ENCODE measurements at regions not wholly inside any gene's neighbourhood (a gene's known extent, or its start where the extent isn't known, plus 50 kb on each side); places are given as distances from the start of the nearest gene placed in this dataset.
A peak's percentile ranks its signal among the peaks of the same experiment; 100 is the strongest.
"Not testable (repeated sequence)": the region's sequence is repeated elsewhere in the genome, so short reads cannot be mapped to it uniquely, and the experiment has no call there.

- Mint-ChIP-seq H3K4me1 (peaks cover 15% of the 10 kb centered on the region), H3K4me3 (no peak overlapping the region), H3K27ac (no peak overlapping the region), H3K27me3 (ENCODE audit: low read depth) (no peaks in the 10 kb centered on the region), H3K36me3 (no peaks in the 10 kb centered on the region), H3K9me3 (peaks cover 10% of the 10 kb centered on the region)
- DNase-seq (ENCODE audit: low spot score in 2 of 2, unreplicated experiment in 2 of 2): no peak
- no peak for TF ChIP-seq CTCF (IDR thresholded peaks at IDR 0.05; ENCODE audit: unreplicated experiment)
These were observed 275.3 kb downstream of the CCER1 start for GRCh38 chr12:90679674-90680073.

- Mint-ChIP-seq H3K36me3 (no peaks in the 10 kb centered on the region), H3K27ac (peak overlapping the region; percentile 4), H3K4me1 (peaks cover 15% of the 10 kb centered on the region), H3K27me3 (ENCODE audit: low read depth) (no peaks in the 10 kb centered on the region), H3K4me3 (no peak overlapping the region), H3K9me3 (peaks cover 10% of the 10 kb centered on the region)
- DNase-seq (ENCODE audit: low spot score in 2 of 2, unreplicated experiment in 2 of 2): no peak
- TF ChIP-seq CTCF (IDR thresholded peaks at IDR 0.05; ENCODE audit: unreplicated experiment): no peak
These were observed 277.4 kb downstream of the CCER1 start for GRCh38 chr12:90677552-90677951.

- Mint-ChIP-seq H3K9me3 (peaks cover 10% of the 10 kb centered on the region), H3K4me3 (no peak overlapping the region), H3K4me1 (peaks cover 20% of the 10 kb centered on the region), H3K36me3 (no peaks in the 10 kb centered on the region), H3K27me3 (ENCODE audit: low read depth) (no peaks in the 10 kb centered on the region), H3K27ac (peak overlapping the region; percentile 4)
- DNase-seq (ENCODE audit: low spot score in 2 of 2, unreplicated experiment in 2 of 2): no peak
- no peak for TF ChIP-seq CTCF (IDR thresholded peaks at IDR 0.05; ENCODE audit: unreplicated experiment)
These were observed 277.9 kb downstream of the CCER1 start for GRCh38 chr12:90677055-90677454.

- peaks cover 34% of the 10 kb centered on the region for H3K4me1 Mint-ChIP-seq
- no peak for DNase-seq (ENCODE audit: low spot score in 2 of 2, unreplicated experiment in 2 of 2)
- no peak overlapping the region for H3K4me3 Mint-ChIP-seq
- TF ChIP-seq CTCF (IDR thresholded peaks at IDR 0.05; ENCODE audit: unreplicated experiment): no peak
- no peaks in the 10 kb centered on the region for H3K36me3 Mint-ChIP-seq
- H3K9me3 Mint-ChIP-seq: peaks cover 14% of the 10 kb centered on the region
- H3K27me3 Mint-ChIP-seq (ENCODE audit: low read depth): no peaks in the 10 kb centered on the region
- H3K27ac Mint-ChIP-seq: no peak overlapping the region
These were observed 279.9 kb downstream of the CCER1 start for GRCh38 chr12:90675106-90675505.

GRCh38 chr12:90672081-90672480 lies 282.9 kb downstream of the CCER1 start:
- Mint-ChIP-seq H3K4me1 (peaks cover 23% of the 10 kb centered on the region), H3K4me3 (no peak overlapping the region), H3K27me3 (ENCODE audit: low read depth) (no peaks in the 10 kb centered on the region), H3K27ac (peak overlapping the region; percentile 81), H3K9me3 (peaks cover 20% of the 10 kb centered on the region), H3K36me3 (no peaks in the 10 kb centered on the region)
- DNase-seq (ENCODE audit: low spot score in 2 of 2, unreplicated experiment in 2 of 2): no peak
- TF ChIP-seq CTCF (IDR thresholded peaks at IDR 0.05; ENCODE audit: unreplicated experiment): no peak

- H3K36me3 Mint-ChIP-seq; H3K27me3 Mint-ChIP-seq (ENCODE audit: low read depth); DNase-seq (ENCODE audit: low spot score in 2 of 2, unreplicated experiment in 2 of 2); H3K27ac Mint-ChIP-seq; H3K4me3 Mint-ChIP-seq: not testable (repeated sequence)
- peaks cover 12% of the 10 kb centered on the region for H3K9me3 Mint-ChIP-seq
- peaks cover 26% of the 10 kb centered on the region for H3K4me1 Mint-ChIP-seq
These were observed 291.0 kb downstream of the CCER1 start for GRCh38 chr12:90663949-90664348.

All from mesothelial cell of epicardium (in vitro differentiated cells).